ENCODE measurements at regions not wholly inside any gene's neighbourhood (a gene's known extent, or its start where the extent isn't known, plus 50 kb on each side); places are given as distances from the start of the nearest gene placed in this dataset.

DNA sequence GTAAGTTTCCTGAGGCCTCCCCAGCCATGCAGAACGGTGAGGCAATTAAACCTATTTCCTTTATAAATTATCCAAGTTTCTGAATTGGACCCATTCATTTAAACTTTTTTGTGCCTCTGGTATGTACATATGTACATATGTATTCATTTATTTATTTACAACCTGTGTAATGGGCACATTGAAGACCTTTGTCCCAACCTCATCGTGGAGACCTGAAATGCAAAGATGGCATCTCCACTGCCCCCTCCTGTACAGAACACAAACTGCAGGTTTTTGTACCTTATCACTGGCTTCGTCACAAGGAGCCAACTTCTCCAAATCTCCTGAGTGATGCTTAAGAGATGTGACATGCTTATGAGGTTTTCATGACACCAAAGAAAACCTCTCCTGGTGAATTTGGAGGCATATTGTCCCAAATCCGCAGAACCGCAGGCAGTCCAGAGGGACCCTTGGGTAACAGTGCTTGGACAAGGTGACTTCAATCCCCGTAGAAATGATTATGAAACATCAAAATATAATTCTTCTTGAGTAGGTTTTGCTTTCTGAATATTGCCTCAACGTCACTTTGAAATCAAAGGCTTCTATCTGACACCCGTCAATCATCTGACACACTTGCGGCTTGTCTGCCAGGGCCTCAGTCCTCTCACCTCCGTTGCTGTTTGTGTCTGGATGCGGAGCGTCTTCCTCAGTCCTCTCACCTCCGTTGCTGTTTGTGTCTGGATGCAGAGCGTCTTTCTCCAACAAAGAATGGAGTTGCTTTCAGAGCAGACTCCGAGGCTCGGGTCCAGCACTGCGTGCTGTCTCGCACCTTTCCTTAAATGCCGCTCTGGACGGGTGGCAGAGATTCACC, 135.0 kb upstream of the IRX4 start:
- no peak overlapping the region for H2AFZ ChIP-seq (ENCODE audit: low read length, unreplicated experiment)
- no peaks in the 10 kb centered on the region for H3K4me1 ChIP-seq (ENCODE audit: control insufficient read depth, insufficient read depth, low read length, unreplicated experiment)
- no peaks in the 10 kb centered on the region for H3K36me3 ChIP-seq (ENCODE audit: insufficient read depth, low read length)
- no peaks in the 10 kb centered on the region for H3K79me2 ChIP-seq (ENCODE audit: control insufficient read depth, insufficient read depth, low read length, unreplicated experiment)
- peaks cover 3% of the 10 kb centered on the region; the same call in 1 of the 2 replicates for H3K27me3 ChIP-seq (ENCODE audit: insufficient read depth, low read length)
- H3K27ac ChIP-seq (ENCODE audit: low read depth, low read length): no peak overlapping the region
- no peak overlapping the region for H3K4me3 ChIP-seq (ENCODE audit: low read depth, low read length)

GRCh38 chr5:2015961-2016360, 133.2 kb upstream of the IRX4 start:
- H3K27ac ChIP-seq (ENCODE audit: low read depth, low read length): no peak overlapping the region
- no peaks in the 10 kb centered on the region for H3K4me1 ChIP-seq (ENCODE audit: control insufficient read depth, insufficient read depth, low read length, unreplicated experiment)
- H3K27me3 ChIP-seq (ENCODE audit: insufficient read depth, low read length): peaks cover 3% of the 10 kb centered on the region; the same call in 1 of the 2 replicates
- no peaks in the 10 kb centered on the region for H3K36me3 ChIP-seq (ENCODE audit: insufficient read depth, low read length)
- H3K79me2 ChIP-seq (ENCODE audit: control insufficient read depth, insufficient read depth, low read length, unreplicated experiment): no peaks in the 10 kb centered on the region
- no peak overlapping the region for H3K4me3 ChIP-seq (ENCODE audit: low read depth, low read length)
- no peak overlapping the region for H2AFZ ChIP-seq (ENCODE audit: low read length, unreplicated experiment)

DNA sequence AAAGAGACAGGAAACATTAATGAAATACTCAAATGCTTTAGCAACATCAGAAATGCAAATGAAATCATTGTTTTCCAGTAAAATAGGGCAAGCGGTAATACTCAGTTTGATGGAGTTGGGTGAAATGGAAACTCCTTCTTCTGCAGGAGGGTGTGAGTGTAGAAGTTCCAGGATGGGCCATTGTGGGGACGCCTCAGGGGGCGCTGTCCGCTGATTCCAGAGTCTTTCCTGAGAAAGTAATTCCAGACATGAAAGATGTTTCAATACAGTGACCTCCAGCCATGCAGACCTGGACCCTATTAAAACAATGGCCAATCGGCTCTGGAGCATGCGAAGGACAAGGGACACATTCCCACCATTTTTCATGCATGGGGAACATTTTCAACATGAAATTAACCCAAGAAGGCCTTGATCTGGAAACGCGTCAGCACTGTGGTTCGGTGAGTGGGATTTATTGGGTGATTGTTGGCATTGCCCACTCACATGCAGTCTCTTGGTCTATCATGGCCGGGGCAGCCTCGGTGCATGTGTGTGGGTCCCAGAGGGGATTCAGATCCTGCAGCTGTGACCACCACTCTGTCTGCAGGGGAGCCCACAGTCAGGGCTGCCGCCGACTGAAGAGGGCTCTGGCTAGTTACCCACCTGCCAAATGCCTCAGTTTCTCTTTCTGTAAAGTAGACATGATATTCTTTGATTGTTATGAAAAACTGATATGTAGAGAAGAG, 132.6 kb upstream of the IRX4 start:
- Histone ChIP-seq H2AFZ (ENCODE audit: low read length, unreplicated experiment) (no peak overlapping the region), H3K4me1 (ENCODE audit: control insufficient read depth, insufficient read depth, low read length, unreplicated experiment) (no peaks in the 10 kb centered on the region), H3K79me2 (ENCODE audit: control insufficient read depth, insufficient read depth, low read length, unreplicated experiment) (no peaks in the 10 kb centered on the region), H3K27ac (ENCODE audit: low read depth, low read length) (no peak overlapping the region), H3K36me3 (ENCODE audit: insufficient read depth, low read length) (no peaks in the 10 kb centered on the region), H3K27me3 (ENCODE audit: insufficient read depth, low read length) (peaks cover 3% of the 10 kb centered on the region; the same call in 1 of the 2 replicates), H3K4me3 (ENCODE audit: low read depth, low read length) (no peak overlapping the region)

DNA sequence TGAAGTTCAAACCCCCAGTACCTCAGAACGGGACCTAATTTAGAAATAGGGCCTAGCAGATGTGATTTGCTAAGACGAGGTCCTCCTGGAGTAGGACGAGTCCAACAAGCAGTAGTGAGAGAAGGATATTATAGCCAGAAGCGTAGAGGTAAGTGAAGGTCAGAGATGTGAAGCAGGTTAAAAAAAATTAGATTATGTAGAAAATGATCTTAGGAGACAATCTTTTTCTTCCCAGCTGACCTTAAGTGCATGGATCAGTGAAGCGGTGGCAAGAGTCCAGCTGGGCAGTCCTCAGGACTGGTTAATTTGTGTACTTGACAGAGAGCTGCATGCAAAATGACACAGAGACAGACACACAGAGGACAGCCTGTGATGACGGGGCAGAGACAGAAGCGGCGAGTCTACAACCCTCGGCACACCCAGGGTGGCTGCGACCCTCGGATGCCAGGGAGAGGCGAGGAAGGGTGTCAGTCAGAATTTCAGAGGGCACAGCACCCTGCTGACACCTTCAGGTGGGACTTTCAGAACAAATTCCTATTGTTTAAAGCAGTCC, 131.4 kb upstream of the IRX4 start:
- H2AFZ ChIP-seq (ENCODE audit: low read length, unreplicated experiment): no peak overlapping the region
- H3K27ac ChIP-seq (ENCODE audit: low read depth, low read length): no peak overlapping the region
- H3K79me2 ChIP-seq (ENCODE audit: control insufficient read depth, insufficient read depth, low read length, unreplicated experiment): no peaks in the 10 kb centered on the region
- H3K27me3 ChIP-seq (ENCODE audit: insufficient read depth, low read length): peaks cover 11% of the 10 kb centered on the region
- no peaks in the 10 kb centered on the region for H3K36me3 ChIP-seq (ENCODE audit: insufficient read depth, low read length)
- H3K4me3 ChIP-seq (ENCODE audit: low read depth, low read length): no peak overlapping the region
- no peaks in the 10 kb centered on the region for H3K4me1 ChIP-seq (ENCODE audit: control insufficient read depth, insufficient read depth, low read length, unreplicated experiment)

DNA sequence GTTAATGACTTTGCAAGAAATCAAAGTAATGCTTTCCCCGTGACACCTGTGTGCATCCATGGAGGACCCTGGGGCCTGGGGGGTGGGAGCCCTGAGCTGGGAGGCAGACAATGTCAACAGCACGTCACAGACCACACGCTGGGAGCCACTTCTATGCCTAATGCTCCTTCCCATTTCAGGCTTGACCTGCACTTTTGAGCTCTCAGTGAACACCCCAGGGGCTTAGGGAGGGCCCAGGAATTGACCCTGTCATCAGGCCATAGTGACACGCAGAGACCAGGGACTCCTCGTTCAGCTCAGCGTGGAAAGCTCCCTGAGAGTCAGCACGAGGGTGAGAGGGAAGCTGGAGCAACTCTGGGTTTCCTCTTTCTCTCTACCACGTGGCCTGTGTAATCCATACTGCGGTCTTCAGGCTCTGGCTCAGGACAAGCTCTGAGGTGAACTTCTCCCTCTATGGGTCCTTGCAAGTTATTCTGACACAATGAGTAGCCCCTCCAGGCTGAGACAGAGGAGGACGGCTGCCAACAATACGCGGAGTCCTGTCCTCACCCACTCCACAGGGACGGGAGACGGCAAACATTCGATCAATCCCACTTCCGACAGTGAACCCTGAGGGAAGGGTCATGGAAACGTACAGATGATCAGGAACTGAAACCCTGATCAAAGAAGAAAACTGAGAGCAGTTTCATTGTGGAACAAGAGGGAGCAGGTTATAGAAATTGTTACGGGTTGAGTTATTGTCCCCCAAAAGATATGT, 130.8 kb upstream of the IRX4 start:
- H3K4me1 ChIP-seq (ENCODE audit: control insufficient read depth, insufficient read depth, low read length, unreplicated experiment): no peaks in the 10 kb centered on the region
- peaks cover 17% of the 10 kb centered on the region for H3K27me3 ChIP-seq (ENCODE audit: insufficient read depth, low read length)
- no peak overlapping the region for H3K27ac ChIP-seq (ENCODE audit: low read depth, low read length)
- H2AFZ ChIP-seq (ENCODE audit: low read length, unreplicated experiment): no peak overlapping the region
- no peak overlapping the region for H3K4me3 ChIP-seq (ENCODE audit: low read depth, low read length)
- no peaks in the 10 kb centered on the region for H3K36me3 ChIP-seq (ENCODE audit: insufficient read depth, low read length)
- H3K79me2 ChIP-seq (ENCODE audit: control insufficient read depth, insufficient read depth, low read length, unreplicated experiment): no peaks in the 10 kb centered on the region

DNA sequence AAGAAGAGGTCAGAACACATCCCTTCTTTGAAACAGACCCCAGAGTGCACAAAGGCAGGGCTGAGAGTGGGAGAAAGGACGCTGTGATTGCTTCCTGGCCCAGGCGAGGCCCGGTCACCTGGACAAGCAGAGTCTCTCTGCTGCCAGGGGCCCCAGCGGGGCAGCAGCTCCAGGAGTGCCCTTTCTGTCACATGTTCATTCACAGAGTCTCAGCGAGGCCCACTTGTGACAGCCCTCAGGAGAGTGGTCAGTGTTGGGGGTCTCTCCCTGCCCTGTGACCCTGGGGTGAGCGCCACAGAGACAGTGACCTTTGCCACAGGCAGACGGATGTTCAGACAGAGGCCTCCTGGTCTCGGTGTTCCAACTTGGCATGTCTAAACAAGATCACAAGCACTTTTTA, 130.2 kb upstream of the IRX4 start:
- Histone ChIP-seq H3K4me1 (ENCODE audit: control insufficient read depth, insufficient read depth, low read length, unreplicated experiment) (no peaks in the 10 kb centered on the region), H3K79me2 (ENCODE audit: control insufficient read depth, insufficient read depth, low read length, unreplicated experiment) (no peaks in the 10 kb centered on the region), H2AFZ (ENCODE audit: low read length, unreplicated experiment) (no peak overlapping the region), H3K27ac (ENCODE audit: low read depth, low read length) (no peak overlapping the region), H3K4me3 (ENCODE audit: low read depth, low read length) (no peak overlapping the region), H3K27me3 (ENCODE audit: insufficient read depth, low read length) (peaks cover 23% of the 10 kb centered on the region), H3K36me3 (ENCODE audit: insufficient read depth, low read length) (no peaks in the 10 kb centered on the region)

DNA sequence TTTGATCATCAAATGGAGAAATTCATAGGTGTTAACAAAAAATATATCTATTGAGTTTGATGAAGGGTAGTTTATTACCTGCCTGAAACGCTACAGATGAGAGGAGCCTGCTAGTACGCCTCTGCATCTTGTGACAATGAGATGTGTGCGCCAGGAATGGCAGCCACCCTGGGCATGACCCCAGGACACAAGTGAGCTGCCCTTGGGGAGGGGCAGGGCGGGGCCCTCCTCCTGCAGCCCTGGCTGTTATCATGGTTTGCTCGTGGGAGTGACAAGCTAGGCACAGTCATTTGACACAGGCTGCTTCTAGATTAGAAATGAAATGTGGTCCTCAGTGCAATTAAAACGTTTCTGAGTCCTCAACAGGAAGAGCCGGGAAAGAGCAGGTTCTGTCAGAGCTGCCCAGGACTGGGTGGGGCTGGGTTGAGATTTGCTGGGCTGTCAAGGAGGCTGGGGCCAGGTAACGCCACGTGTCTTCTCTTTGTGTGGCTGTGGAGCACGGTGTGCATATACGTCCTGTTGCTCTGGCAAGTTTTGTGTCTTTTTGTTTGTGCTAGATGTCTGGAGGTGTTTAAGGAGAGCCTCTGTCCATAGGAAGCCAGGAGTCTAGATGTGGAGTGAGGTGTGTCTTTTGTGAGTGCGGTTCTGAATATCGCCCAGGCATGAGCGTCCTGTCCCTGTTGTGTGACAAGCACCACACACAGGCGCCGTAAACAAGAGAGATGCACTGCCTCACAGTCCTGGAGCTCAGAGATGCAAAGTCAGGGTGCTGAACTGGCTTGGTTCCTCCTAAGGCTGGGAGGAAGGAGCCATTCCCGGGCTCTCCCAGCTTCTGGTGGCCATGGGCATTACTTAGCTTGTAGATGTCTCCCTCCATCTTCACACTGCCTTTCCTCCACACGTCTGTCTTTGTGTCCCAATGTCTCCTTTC, 129.0 kb upstream of the IRX4 start:
- Histone ChIP-seq H3K27me3 (ENCODE audit: insufficient read depth, low read length) (peaks cover 33% of the 10 kb centered on the region), H3K27ac (ENCODE audit: low read depth, low read length) (no peak overlapping the region), H2AFZ (ENCODE audit: low read length, unreplicated experiment) (no peak overlapping the region), H3K4me3 (ENCODE audit: low read depth, low read length) (no peak overlapping the region), H3K4me1 (ENCODE audit: control insufficient read depth, insufficient read depth, low read length, unreplicated experiment) (no peaks in the 10 kb centered on the region), H3K79me2 (ENCODE audit: control insufficient read depth, insufficient read depth, low read length, unreplicated experiment) (no peaks in the 10 kb centered on the region), H3K36me3 (ENCODE audit: insufficient read depth, low read length) (no peaks in the 10 kb centered on the region)

GRCh38 chr5:2010940-2011339, 128.2 kb upstream of the IRX4 start:
- peaks cover 33% of the 10 kb centered on the region for H3K27me3 ChIP-seq (ENCODE audit: insufficient read depth, low read length)
- H2AFZ ChIP-seq (ENCODE audit: low read length, unreplicated experiment): no peak overlapping the region
- H3K27ac ChIP-seq (ENCODE audit: low read depth, low read length): no peak overlapping the region
- H3K4me3 ChIP-seq (ENCODE audit: low read depth, low read length): no peak overlapping the region
- H3K4me1 ChIP-seq (ENCODE audit: control insufficient read depth, insufficient read depth, low read length, unreplicated experiment): no peaks in the 10 kb centered on the region
- no peaks in the 10 kb centered on the region for H3K79me2 ChIP-seq (ENCODE audit: control insufficient read depth, insufficient read depth, low read length, unreplicated experiment)
- H3K36me3 ChIP-seq (ENCODE audit: insufficient read depth, low read length): no peaks in the 10 kb centered on the region

DNA sequence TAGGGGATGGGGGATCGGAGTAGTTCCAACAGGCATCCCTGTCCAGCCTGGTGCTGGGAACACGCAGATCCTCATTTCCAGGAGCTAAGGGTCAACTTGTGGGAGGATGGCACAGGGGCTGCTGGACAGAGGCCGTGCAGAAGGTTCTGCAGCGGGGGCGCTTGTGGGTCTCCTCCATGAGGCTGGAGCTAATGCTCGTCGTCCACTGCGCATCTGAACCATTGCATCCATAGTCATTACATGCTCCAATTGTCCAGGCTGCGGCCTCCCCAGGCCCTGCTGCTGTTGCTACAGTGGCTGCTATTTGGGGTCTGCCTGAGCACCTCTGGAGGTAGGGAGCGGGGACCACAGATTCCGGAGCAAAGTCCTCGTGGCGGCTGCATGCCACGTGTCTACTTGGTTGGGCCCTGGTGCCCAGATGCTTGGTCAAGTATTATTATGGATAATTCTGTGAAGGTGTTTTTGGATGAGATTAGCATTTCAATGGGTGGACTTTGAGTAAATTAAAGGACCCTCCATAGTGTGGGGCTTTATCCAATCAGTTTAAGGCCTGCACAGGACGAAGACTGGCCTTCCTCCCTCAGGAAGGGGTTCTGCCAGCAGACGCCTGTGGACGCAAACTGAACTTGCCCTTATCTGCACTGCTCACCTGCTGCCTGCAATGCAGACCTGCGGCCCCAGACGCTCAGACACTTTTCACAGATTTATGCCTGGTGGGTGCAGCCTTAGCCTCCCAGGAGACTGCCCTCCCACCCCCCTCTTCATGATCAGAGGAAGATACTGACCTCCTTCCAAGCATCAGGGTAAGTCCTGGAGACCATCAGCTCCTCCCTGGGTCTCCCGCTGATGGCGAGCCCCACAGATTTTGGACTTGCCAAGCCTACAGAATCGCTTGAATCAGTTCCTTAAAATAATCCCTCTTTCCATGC, 127.5 kb upstream of the IRX4 start:
- Histone ChIP-seq H2AFZ (ENCODE audit: low read length, unreplicated experiment) (no peak overlapping the region), H3K27me3 (ENCODE audit: insufficient read depth, low read length) (peaks cover 33% of the 10 kb centered on the region), H3K4me3 (ENCODE audit: low read depth, low read length) (no peak overlapping the region), H3K79me2 (ENCODE audit: control insufficient read depth, insufficient read depth, low read length, unreplicated experiment) (no peaks in the 10 kb centered on the region), H3K27ac (ENCODE audit: low read depth, low read length) (no peak overlapping the region), H3K36me3 (ENCODE audit: insufficient read depth, low read length) (no peaks in the 10 kb centered on the region), H3K4me1 (ENCODE audit: control insufficient read depth, insufficient read depth, low read length, unreplicated experiment) (no peaks in the 10 kb centered on the region)
